Central memory CD4-positive, alpha-beta T cell (primary cell): ENCODE measurements at regions not wholly inside any gene's neighbourhood (a gene's known extent, or its start where the extent isn't known, plus 50 kb on each side); places are given as distances from the start of the nearest gene placed in this dataset.
"Not testable (repeated sequence)": the region's sequence is repeated elsewhere in the genome, so short reads cannot be mapped to it uniquely, and the experiment has no call there.

Experiments used
- DNase-seq: peaks from one replicate; pipeline ENCODE4 v3.0.0; 2022

- no peak for DNase-seq
Observed at GRCh38 chr1:166629946-166630345, 209.3 kb upstream of the POGK start.

GRCh38 chr1:166630369-166630768 is 208.9 kb upstream of the POGK start:
- DNase-seq: no peak

- DNase-seq: no peak
Observed at GRCh38 chr1:166638137-166638536, 201.1 kb upstream of the POGK start.

- DNase-seq: not testable (repeated sequence)
Observed at GRCh38 chr1:166657228-166657627, 182.0 kb upstream of the POGK start.

- not testable (repeated sequence) for DNase-seq
Observed at GRCh38 chr1:166666790-166667189, 172.5 kb upstream of the POGK start.

- DNase-seq: not testable (repeated sequence)
Observed at GRCh38 chr1:166667600-166667999, 171.7 kb upstream of the POGK start.

- no peak for DNase-seq
Observed at GRCh38 chr1:166671627-166672026, 167.6 kb upstream of the POGK start.

- DNase-seq: no peak
Observed at GRCh38 chr1:166673722-166674121, 165.6 kb upstream of the POGK start.

- DNase-seq: no peak
Observed at GRCh38 chr1:166675213-166675612, 164.1 kb upstream of the POGK start.

- no peak for DNase-seq
Observed at GRCh38 chr1:166676981-166677380, 162.3 kb upstream of the POGK start.

GRCh38 chr1:166679369-166679768 is 159.9 kb upstream of the POGK start:
- DNase-seq: no peak

GRCh38 chr1:166682588-166682987 is 156.7 kb upstream of the POGK start:
- DNase-seq: no peak

GRCh38 chr1:166684669-166685068 is 154.6 kb upstream of the POGK start:
- DNase-seq: not testable (repeated sequence)

- no peak for DNase-seq
Observed at GRCh38 chr1:166685200-166685599, 154.1 kb upstream of the POGK start.

- not testable (repeated sequence) for DNase-seq
Observed at GRCh38 chr1:166685891-166686290, 153.4 kb upstream of the POGK start.

GRCh38 chr1:166690596-166690995 is 148.7 kb upstream of the POGK start:
- not testable (repeated sequence) for DNase-seq

GRCh38 chr1:166691476-166691875 is 147.8 kb upstream of the POGK start:
- DNase-seq: no peak

- no peak for DNase-seq
Observed at GRCh38 chr1:166692346-166692745, 146.9 kb upstream of the POGK start.

- DNase-seq: no peak
Observed at GRCh38 chr1:166693158-166693557, 146.1 kb upstream of the POGK start.

GRCh38 chr1:166693673-166694297 is 145.5 kb upstream of the POGK start:
- no peak for DNase-seq

- no peak for DNase-seq
Observed at GRCh38 chr1:166695115-166695514, 144.2 kb upstream of the POGK start.

- DNase-seq: not testable (repeated sequence)
Observed at GRCh38 chr1:166695834-166696233, 143.4 kb upstream of the POGK start.

GRCh38 chr1:166698771-166699170 is 140.5 kb upstream of the POGK start:
- DNase-seq: no peak

- DNase-seq: no peak
Observed at GRCh38 chr1:166699613-166700012, 139.7 kb upstream of the POGK start.

- DNase-seq: no peak
Observed at GRCh38 chr1:166700696-166701095, 138.6 kb upstream of the POGK start.
